Thoracic aorta (tissue), 2 donors: ENCODE measurements at regions not wholly inside any gene's neighbourhood (a gene's known extent, or its start where the extent isn't known, plus 50 kb on each side); places are given as distances from the start of the nearest gene placed in this dataset.
"Not testable (repeated sequence)": the region's sequence is repeated elsewhere in the genome, so short reads cannot be mapped to it uniquely, and the experiment has no call there.

Source experiments
- ATAC-seq: fragments of 150-250 bp; one replicate; pipeline ENCODE4 v1.8.0; 2017; ENCODE audit warnings: low read depth; ENCODE audit not compliant: insufficient number of reproducible peaks, low FRiP score
- DNase-seq: peaks from one replicate; pipeline ENCODE4 v3.0.0-alpha.2; 2020; ENCODE audit warnings: low spot score
- H3K27ac ChIP-seq, 2 donors: fragments of 200-600 bp; sonication (generic); 1 replicate in 1 of 2; 2 replicates in 1 of 2; pipeline ENCODE4 v1.5.1; 2016; ENCODE audit warnings: mild to moderate bottlenecking in 2 of 2, moderate library complexity in 2 of 2
- H3K27me3 ChIP-seq: fragments of 200-600 bp; sonication (generic); replicated peaks from 2 replicates; pipeline ENCODE4 v1.6.0; 2016; ENCODE audit warnings: mild to moderate bottlenecking; ENCODE audit not compliant: insufficient read depth
- H3K36me3 ChIP-seq: fragments of 200-600 bp; sonication (generic); one replicate; pipeline ENCODE4 v1.5.1; 2016
- H3K4me1 ChIP-seq, 2 donors: fragments of 200-600 bp; sonication (generic); 1 replicate in 1 of 2; 2 replicates in 1 of 2; pipeline versions ENCODE4 v1.5.1 to v1.6.0; 2016; ENCODE audit warnings: low read depth in 2 of 2, mild to moderate bottlenecking in 1 of 2; ENCODE audit not compliant: control insufficient read depth in 1 of 2
- H3K4me3 ChIP-seq: fragments of 200-600 bp; sonication (generic); 2 replicates; pipeline ENCODE4 v1.5.1; 2016; ENCODE audit warnings: mild to moderate bottlenecking
- H3K9me3 ChIP-seq: fragments of 200-600 bp; sonication (generic); 2 replicates; pipeline ENCODE4 v1.5.1; 2016
- TF ChIP-seq, protein P1 (sequence below): fragments of 200-600 bp; sonication (generic); IDR thresholded peaks from one replicate; pipeline ENCODE4 v1.5.1; 2019; ENCODE audit warnings: antibody characterized with exemption

DNA sequence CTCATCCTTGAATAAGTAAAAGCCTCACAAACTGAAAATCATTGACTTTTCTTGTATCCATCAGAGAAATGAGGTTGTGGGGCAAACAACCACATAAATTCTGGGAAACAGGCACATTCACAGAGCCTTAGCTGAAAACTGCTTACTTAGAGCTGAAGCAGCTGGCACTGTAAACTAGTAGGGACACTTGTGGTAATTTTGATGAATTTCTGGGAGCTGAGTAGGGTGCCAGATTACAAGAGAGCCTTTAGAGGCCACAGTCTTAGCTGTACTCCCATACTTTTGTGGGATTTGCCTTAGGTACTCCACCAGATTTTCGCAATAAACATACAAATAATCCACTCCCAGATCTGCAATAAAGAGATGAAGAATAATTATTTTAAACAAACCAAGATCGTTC lies 315.2 kb downstream of the TMX3 start:
- Histone ChIP-seq H3K27me3 (no peaks in the 10 kb centered on the region), H3K4me3 (no peak overlapping the region), H3K9me3 (no peaks in the 10 kb centered on the region), H3K36me3 (no peaks in the 10 kb centered on the region), H3K27ac (no peak overlapping the region), H3K4me1 (no peaks in the 10 kb centered on the region)
- no peak for ATAC-seq
- DNase-seq: no peak
- TF ChIP-seq, protein P1, sequence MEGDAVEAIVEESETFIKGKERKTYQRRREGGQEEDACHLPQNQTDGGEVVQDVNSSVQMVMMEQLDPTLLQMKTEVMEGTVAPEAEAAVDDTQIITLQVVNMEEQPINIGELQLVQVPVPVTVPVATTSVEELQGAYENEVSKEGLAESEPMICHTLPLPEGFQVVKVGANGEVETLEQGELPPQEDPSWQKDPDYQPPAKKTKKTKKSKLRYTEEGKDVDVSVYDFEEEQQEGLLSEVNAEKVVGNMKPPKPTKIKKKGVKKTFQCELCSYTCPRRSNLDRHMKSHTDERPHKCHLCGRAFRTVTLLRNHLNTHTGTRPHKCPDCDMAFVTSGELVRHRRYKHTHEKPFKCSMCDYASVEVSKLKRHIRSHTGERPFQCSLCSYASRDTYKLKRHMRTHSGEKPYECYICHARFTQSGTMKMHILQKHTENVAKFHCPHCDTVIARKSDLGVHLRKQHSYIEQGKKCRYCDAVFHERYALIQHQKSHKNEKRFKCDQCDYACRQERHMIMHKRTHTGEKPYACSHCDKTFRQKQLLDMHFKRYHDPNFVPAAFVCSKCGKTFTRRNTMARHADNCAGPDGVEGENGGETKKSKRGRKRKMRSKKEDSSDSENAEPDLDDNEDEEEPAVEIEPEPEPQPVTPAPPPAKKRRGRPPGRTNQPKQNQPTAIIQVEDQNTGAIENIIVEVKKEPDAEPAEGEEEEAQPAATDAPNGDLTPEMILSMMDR: no peak

DNA sequence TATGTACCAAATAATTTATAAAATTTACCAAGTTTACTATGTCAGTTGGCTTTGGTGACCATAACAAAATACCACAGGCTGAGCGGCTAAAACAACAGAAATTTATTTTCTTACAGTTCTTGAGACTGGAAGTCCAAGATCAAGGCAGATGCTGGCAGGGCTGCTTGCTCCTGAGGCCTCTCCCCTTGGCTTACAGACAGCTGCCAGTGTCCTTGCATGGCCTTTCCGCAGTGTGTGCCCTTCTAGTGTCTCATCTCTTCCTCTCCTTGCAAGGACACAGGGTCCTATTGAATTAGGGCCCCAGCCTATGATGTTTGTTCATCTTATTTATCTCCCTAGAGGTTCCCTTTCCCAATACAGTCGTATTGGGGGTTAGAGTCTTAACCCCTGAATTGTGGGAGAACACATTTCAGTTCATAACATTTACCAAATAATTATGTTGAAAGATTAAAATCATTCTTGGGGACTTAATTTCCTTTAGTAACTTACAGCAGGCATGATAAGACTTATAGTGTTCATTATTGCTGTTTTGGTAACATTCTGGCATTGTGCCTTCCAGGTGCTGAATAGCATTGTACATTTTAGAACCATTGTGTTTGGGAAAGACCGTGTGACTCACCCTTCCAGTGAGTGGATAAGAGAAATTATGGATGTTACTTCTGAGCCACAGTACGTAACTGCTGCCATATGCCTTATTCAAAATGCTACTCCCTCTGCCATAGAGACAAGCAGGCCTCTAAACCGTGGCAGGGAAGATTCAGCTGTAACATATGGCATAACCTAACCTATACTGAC lies 317.5 kb downstream of the TMX3 start:
- H3K36me3 ChIP-seq: no peaks in the 10 kb centered on the region
- DNase-seq: no peak
- H3K27ac ChIP-seq: no peak overlapping the region
- no peak overlapping the region for H3K4me3 ChIP-seq
- no peaks in the 10 kb centered on the region for H3K9me3 ChIP-seq
- H3K27me3 ChIP-seq: no peaks in the 10 kb centered on the region
- TF ChIP-seq, protein P1: no peak
- no peaks in the 10 kb centered on the region for H3K4me1 ChIP-seq
- ATAC-seq: no peak

DNA sequence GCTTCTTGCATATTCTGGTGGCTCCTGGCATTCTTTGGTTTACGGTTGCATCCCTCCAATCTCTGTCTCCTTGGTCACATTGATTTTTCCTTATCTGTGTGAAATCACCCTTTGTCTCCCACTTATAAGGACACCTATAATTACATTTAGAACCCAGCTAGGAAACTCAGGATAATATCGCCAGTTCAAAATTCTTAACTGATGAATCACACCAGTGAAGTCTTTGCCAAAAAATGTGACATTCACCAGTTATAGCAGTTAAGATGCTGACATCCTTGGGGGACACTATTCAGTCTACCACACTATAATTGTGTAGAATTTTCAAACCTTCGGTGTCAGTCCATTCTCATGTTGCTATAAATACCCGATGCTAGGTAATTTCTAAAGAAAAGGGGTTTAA lies 320.2 kb downstream of the TMX3 start:
- ATAC-seq (no peak), DNase-seq (no peak)
- Histone ChIP-seq H3K36me3 (no peaks in the 10 kb centered on the region), H3K27ac (no peak overlapping the region), H3K4me3 (no peak overlapping the region), H3K27me3 (no peaks in the 10 kb centered on the region), H3K9me3 (no peaks in the 10 kb centered on the region), H3K4me1 (no peaks in the 10 kb centered on the region)
- TF ChIP-seq, protein P1: no peak

DNA sequence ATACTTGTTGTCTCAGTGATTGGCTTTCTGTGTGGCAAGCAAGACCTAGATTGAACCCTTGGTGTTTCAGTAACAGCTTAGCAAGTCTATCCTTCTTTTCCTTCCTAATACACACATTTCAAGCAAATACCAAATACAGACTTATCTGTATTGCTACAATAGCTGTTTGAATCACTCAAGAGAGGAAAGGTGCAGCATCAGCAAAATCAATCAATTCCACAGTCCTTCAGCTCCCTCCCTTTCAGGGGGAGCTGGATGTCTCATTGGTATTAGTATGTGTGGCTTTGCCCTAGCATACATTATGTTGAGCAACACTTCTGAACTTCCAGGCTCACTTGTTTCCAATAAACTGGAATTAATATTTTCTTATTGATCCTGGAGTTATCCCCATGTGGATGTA lies 323.1 kb downstream of the TMX3 start:
- TF ChIP-seq, protein P1: no peak
- no peak overlapping the region for H3K27ac ChIP-seq
- no peak for DNase-seq
- no peak for ATAC-seq
- H3K27me3 ChIP-seq: no peaks in the 10 kb centered on the region
- no peaks in the 10 kb centered on the region for H3K4me1 ChIP-seq
- H3K36me3 ChIP-seq: no peaks in the 10 kb centered on the region
- no peak overlapping the region for H3K4me3 ChIP-seq
- no peaks in the 10 kb centered on the region for H3K9me3 ChIP-seq

DNA sequence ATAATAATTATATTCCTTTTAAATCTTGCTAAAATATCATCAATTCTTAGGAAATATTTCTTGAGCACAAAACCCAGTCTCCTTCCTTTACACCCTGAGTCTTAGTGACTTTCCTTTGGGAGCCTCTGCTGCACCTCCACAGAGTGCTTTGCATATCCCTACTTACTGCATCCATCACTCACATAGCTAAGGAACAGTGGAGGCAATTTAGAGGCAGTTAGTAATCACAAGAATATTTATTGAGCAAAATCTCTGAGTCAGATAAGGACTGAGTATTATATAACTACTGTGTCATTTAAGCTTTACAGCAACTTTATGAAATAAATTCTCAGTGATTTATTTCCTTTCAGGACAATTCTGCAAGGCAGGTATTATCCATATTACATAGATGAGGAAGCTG lies 327.7 kb downstream of the TMX3 start:
- H3K27me3 ChIP-seq: no peaks in the 10 kb centered on the region
- ATAC-seq: no peak
- no peak overlapping the region for H3K27ac ChIP-seq
- DNase-seq: no peak
- H3K36me3 ChIP-seq: no peaks in the 10 kb centered on the region
- TF ChIP-seq, protein P1: no peak
- H3K4me3 ChIP-seq: no peak overlapping the region
- H3K9me3 ChIP-seq: no peaks in the 10 kb centered on the region
- no peaks in the 10 kb centered on the region for H3K4me1 ChIP-seq

DNA sequence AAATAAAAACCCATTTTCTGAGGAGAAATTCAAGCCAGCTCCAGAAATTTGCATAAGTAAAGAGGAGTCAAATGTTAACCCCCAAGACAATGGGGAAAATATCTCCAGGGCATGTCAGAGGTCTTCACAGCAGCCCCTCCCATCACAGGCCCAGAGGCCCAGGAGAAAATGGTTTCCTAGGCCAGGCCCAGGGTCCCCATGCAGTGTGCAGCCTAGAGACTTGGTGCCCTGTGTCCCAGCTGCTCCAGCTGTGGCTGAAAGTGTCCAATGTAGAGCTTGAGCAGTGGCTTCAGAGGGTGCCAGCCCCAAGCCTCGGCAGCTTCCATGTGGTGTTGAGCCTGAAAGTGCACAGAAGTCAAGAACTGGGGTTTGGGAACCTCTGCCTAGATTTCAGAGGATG lies 330.9 kb downstream of the TMX3 start:
- not testable (repeated sequence) for H3K27ac ChIP-seq, H3K27me3 ChIP-seq, H3K4me1 ChIP-seq, H3K9me3 ChIP-seq, H3K4me3 ChIP-seq, H3K36me3 ChIP-seq, ATAC-seq, DNase-seq
